Panc1 (cell line): ENCODE measurements at regions not wholly inside any gene's neighbourhood (a gene's known extent, or its start where the extent isn't known, plus 50 kb on each side); places are given as distances from the start of the nearest gene placed in this dataset.

Experiments
- ATAC-seq: fragments of 200-7000 bp; cut with Tn5 transposase; 2 replicates; pipeline ENCODE4 v1.9.1; 2020; ENCODE audit warnings: mild to moderate bottlenecking, moderate library complexity
- BruUV-seq: library from RNA; stranded (reverse); fragments of 400-500 nt; replicated peaks from 2 replicates; lab custom pipeline; 2021; lab: Mats Ljungman, UMichigan
- CTCF ChIA-PET: fragments of 300-600 bp; sonication (Branson Sonifier 250); formaldehyde crosslinking; loops from one replicate; lab custom pipeline; 2022; ENCODE audit warnings: antibody characterized with exemption; lab: Charles Lee
- POLR2A ChIA-PET: fragments of 300-600 bp; sonication (Branson Sonifier 250); formaldehyde crosslinking; loops from one replicate; lab custom pipeline; 2022; ENCODE audit warnings: antibody characterized with exemption; lab: Charles Lee
- DNase-seq: peaks from one replicate; pipeline ENCODE4 v3.0.0-alpha.2; 2010; ENCODE audit warnings: low read depth, low spot score
- H3K27ac ChIP-seq: 2 replicates; pipeline ENCODE4 v1.5.1; 2011; ENCODE audit warnings: mild to moderate bottlenecking, low read length, inconsistent platforms
- H3K27me3 ChIP-seq: fragments of 200-500 bp; sonication (Bioruptor generic); 2 replicates; pipeline ENCODE4 v1.6.0; 2014; ENCODE audit warnings: low read length, inconsistent platforms; ENCODE audit not compliant: control insufficient read depth, insufficient read depth
- H3K36me3 ChIP-seq: fragments of 200-500 bp; sonication (Bioruptor generic); 2 replicates; pipeline ENCODE4 v1.5.1; 2014; ENCODE audit warnings: inconsistent platforms, mild to moderate bottlenecking, low read length, moderate library complexity; ENCODE audit not compliant: control insufficient read depth, insufficient read depth
- H3K4me1 ChIP-seq: 2 replicates; pipeline ENCODE4 v1.5.1; 2011; ENCODE audit warnings: inconsistent platforms, mild to moderate bottlenecking, low read length, moderate library complexity; ENCODE audit not compliant: control insufficient read depth, insufficient read depth
- H3K4me3 ChIP-seq, 2 experiments: 2 replicates each; pipeline ENCODE4 v1.5.1; 2011 to 2012; ENCODE audit warnings: low read depth in 2 of 2, low read length in 2 of 2, mild to moderate bottlenecking in 2 of 2, inconsistent platforms in 1 of 2, moderate library complexity in 1 of 2
- H3K9me3 ChIP-seq: fragments of 200-500 bp; sonication (Bioruptor generic); 2 replicates; pipeline ENCODE4 v1.5.1; 2014; ENCODE audit warnings: low read depth, mild to moderate bottlenecking, inconsistent platforms, low read length, moderate library complexity; ENCODE audit not compliant: control insufficient read depth, insufficient read depth
- CTCF ChIP-seq: fragments of 450-650 bp; IDR thresholded peaks from 2 replicates; pipeline ENCODE4 v1.5.1; 2017; ENCODE audit warnings: mild to moderate bottlenecking
- POLR2AphosphoS5 ChIP-seq: IDR thresholded peaks from 2 replicates; pipeline ENCODE4 v1.6.1; 2012; ENCODE audit warnings: mild to moderate bottlenecking, low read depth, low read length, moderate library complexity
- REST ChIP-seq, 2 experiments: IDR thresholded peaks; 2 replicates each; pipeline ENCODE4 v1.6.1; 2011 to 2012; ENCODE audit warnings: low read depth in 2 of 2, control low read depth in 1 of 2, low read length in 1 of 2, mild to moderate bottlenecking in 1 of 2, moderate library complexity in 1 of 2; ENCODE audit not compliant: insufficient read depth in 1 of 2
- SIN3A ChIP-seq: IDR thresholded peaks from 2 replicates; pipeline ENCODE4 v1.6.1; 2012; ENCODE audit warnings: low read depth, mild to moderate bottlenecking, low read length, moderate library complexity, borderline replicate concordance; ENCODE audit not compliant: insufficient read depth
- TCF7L2 ChIP-seq: IDR thresholded peaks from 2 replicates; pipeline ENCODE4 v1.6.1; 2011; ENCODE audit warnings: mild to moderate bottlenecking, low read depth, low read length, inconsistent platforms
- in situ Hi-C: cut with HindIII; loops from 2 replicates; pipeline ENCODE4 v1.10.0; 2016; ENCODE audit warnings: low sequenced_read_pairs, low pct_unique_long_range_greater_than_20kb
- intact Hi-C: fragments of 100-400 bp; cut with micrococcal nuclease; formaldehyde crosslinking; loops from one replicate; pipeline ENCODE4 v1.10.0; 2022; ENCODE audit not compliant: unreplicated experiment

- H3K27me3 ChIP-seq = no peaks in the 10 kb centered on the region
- H3K4me1 ChIP-seq = no peaks in the 10 kb centered on the region
- CTCF ChIA-PET = no interaction called here
- no peaks in the 10 kb centered on the region for H3K36me3 ChIP-seq
- H3K9me3 ChIP-seq = no peaks in the 10 kb centered on the region
- TF ChIP-seq CTCF (no peak), REST (IDR thresholded peaks at IDR 0.05; ENCODE audit: insufficient read depth in 1 of 2, low read depth in 2 of 2, low read length in 1 of 2) (no peak), TCF7L2 (no peak), SIN3A (no peak), POLR2AphosphoS5 (no peak)
- no TSS peak for BruUV-seq
- POLR2A ChIA-PET = no interaction called here
- in situ Hi-C loops (no loop called here), intact Hi-C loops (no loop called here)
- H3K4me3 ChIP-seq = no peak overlapping the region
- DNase-seq (no peak), ATAC-seq (no peak)
- H3K27ac ChIP-seq = no peak overlapping the region
Measured at GRCh38 chr18:51655327-51655698, 457.8 kb upstream of the MEX3C start.

GRCh38 chr18:51656249-51656648, 458.8 kb upstream of the MEX3C start:
- Histone ChIP-seq H3K4me3 (no peak overlapping the region), H3K36me3 (no peaks in the 10 kb centered on the region), H3K27ac (no peak overlapping the region), H3K9me3 (no peaks in the 10 kb centered on the region), H3K4me1 (no peaks in the 10 kb centered on the region), H3K27me3 (no peaks in the 10 kb centered on the region)
- in situ Hi-C loops (no loop called here), intact Hi-C loops (no loop called here)
- DNase-seq (no peak), ATAC-seq (no peak)
- ChIA-PET CTCF (no interaction called here), POLR2A (no interaction called here)
- TF ChIP-seq POLR2AphosphoS5 = no peak
- no peak for TF ChIP-seq REST (IDR thresholded peaks at IDR 0.05; ENCODE audit: insufficient read depth in 1 of 2, low read depth in 2 of 2, low read length in 1 of 2)
- TF ChIP-seq SIN3A = no peak
- no peak for TF ChIP-seq TCF7L2
- no peak for TF ChIP-seq CTCF
- BruUV-seq = no TSS peak
